ENCODE measurements at regions not wholly inside any gene's neighbourhood (a gene's known extent, or its start where the extent isn't known, plus 50 kb on each side); places are given as distances from the start of the nearest gene placed in this dataset.

DNA sequence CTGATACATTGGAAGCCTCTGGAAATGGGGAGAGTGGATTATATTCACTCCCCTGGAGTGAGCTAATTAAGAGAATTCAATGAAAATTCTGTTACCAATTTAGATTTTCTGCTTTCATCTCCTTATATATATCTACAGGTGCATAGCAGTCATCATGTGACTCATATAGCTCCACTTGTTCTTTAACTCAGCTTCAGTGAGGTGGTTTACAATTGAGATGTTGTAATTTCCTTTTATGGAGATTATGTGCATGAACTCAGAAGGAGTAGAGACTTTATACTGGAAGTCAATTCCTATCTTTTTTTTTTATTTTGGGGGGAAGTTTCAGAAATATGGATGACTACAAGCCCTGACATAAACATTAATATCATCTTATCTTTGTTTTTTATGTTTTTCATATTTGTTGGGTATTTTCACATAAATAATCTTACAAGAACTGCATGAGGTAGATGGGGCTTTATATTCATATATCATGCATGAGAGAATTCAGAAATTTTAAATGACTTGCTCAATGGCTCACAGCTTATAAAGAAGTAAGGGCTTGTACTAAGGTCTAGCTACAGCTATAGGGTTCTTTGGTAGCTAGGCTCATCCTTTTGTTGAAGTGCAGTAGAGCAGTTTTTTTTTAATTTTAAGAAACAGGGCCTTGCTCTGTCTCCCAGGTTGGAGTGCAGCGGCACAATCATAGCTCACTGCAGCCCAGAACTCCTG lies 92.3 kb upstream of the SCAF11 start:
- no peak overlapping the region for H3K27ac ChIP-seq
- no peak for TF ChIP-seq ZFX (IDR thresholded peaks at IDR 0.05)
- TF ChIP-seq, protein P1, sequence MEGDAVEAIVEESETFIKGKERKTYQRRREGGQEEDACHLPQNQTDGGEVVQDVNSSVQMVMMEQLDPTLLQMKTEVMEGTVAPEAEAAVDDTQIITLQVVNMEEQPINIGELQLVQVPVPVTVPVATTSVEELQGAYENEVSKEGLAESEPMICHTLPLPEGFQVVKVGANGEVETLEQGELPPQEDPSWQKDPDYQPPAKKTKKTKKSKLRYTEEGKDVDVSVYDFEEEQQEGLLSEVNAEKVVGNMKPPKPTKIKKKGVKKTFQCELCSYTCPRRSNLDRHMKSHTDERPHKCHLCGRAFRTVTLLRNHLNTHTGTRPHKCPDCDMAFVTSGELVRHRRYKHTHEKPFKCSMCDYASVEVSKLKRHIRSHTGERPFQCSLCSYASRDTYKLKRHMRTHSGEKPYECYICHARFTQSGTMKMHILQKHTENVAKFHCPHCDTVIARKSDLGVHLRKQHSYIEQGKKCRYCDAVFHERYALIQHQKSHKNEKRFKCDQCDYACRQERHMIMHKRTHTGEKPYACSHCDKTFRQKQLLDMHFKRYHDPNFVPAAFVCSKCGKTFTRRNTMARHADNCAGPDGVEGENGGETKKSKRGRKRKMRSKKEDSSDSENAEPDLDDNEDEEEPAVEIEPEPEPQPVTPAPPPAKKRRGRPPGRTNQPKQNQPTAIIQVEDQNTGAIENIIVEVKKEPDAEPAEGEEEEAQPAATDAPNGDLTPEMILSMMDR (conservative IDR thresholded peaks at IDR 0.05): no peak

DNA sequence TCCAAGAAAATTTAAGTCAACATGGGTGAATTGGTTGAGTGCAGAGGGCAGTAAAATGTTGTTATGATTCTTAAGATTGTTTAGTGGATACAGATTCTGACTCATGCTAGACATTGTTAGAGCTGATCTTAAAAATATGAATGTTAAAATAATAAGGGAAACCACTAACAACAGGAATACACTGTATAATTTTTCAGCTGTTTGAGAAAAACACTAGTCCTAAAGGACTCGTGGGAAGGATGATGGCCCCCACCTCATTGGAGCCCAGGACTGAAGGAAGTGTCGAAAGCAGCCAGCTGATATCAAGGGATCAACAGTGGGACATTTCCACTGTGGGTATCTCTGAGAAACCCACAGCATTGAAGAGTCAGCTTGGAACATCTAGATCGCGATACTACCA lies 82.9 kb upstream of the SCAF11 start:
- no peak overlapping the region for H3K27ac ChIP-seq
- no peak for TF ChIP-seq ZFX (IDR thresholded peaks at IDR 0.05)
- TF ChIP-seq, protein P1 (conservative IDR thresholded peaks at IDR 0.05): no peak

DNA sequence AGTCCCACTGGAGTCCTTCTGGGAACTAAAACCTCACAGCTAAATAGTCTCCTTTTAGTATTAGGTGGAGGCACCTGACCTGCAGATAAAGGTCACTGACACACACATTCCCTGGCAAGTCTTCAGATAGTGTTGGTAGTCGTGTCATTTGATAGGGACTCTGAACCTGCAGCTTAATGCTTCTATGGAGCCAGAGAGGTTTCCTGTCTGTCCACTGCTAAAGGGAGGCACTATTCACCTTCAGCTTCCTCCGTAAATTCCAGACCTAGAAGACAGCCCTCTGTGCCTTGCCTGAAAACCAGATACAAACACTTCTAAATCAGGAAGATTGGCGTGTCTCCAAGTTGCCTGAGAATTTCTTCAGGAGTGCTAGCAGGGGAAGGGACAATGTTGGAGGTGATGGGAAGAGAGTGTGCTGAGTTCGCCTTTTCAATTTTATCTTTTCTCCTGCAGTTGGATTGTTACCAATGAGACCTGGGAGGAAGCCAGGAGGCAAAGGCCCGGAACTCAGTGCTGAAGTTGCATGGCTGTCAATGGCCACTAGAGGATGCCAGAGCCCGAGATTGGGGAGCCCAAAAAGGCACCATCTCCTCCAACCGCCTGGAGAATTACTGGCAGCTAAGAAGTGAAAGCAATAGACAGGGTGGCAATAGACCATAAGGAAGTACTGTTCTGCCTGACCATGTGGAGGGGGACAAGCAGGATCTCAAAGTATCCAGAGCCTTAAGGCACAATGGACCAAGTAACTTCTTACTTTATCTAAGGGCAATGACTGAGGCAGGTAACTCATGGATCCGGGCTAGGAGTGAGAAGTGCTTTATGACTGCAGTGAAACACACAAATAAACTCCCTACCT lies 81.6 kb upstream of the SCAF11 start:
- TF ChIP-seq ZFX (IDR thresholded peaks at IDR 0.05): no peak
- TF ChIP-seq, protein P1 (conservative IDR thresholded peaks at IDR 0.05): peak; percentile 100
- H3K27ac ChIP-seq: peak overlapping the region; percentile 7; the same call in 1 of the 2 replicates

DNA sequence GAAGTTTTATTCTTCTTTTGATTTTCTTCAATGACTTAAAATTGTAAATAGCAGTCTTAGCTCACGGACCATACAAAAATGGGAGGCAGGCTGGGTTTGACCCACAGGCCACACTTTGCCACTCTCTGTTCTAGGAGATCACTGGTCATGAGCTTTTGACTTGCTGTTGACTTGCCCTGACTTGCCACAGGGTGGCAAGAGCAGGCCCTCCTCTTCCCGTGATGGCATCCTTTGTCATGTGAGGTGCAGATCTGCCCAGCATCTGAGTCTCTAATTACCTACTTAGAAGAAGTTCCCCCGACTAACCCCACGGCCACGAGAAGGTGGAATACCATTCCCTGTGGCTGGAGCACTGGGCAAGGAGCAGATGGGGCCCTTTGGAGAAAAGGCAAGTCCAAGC lies 81.0 kb upstream of the SCAF11 start:
- peak overlapping the region; percentile 7; the same call in 1 of the 2 replicates for H3K27ac ChIP-seq
- TF ChIP-seq ZFX (IDR thresholded peaks at IDR 0.05): no peak
- TF ChIP-seq, protein P1 (conservative IDR thresholded peaks at IDR 0.05): no peak

DNA sequence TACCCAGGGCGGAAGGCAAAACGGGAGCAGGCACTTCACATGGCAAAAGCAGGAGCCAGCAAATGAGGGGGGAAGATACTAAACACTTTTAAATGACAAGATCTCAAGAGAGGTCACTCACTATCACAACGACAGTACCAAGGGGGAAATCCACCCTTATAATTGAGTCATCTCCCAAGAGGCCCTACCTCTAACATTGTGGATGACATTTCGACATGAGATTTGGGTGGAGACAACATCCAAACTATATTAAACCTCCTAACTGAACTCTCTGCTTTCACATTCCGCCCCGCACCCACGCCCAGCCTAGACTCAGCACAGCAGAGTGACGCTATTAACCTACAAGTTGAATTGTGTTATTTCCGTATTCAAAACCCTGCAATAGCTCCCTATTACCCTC lies 76.7 kb upstream of the SCAF11 start:
- TF ChIP-seq, protein P1 (conservative IDR thresholded peaks at IDR 0.05): no peak
- no peak for TF ChIP-seq ZFX (IDR thresholded peaks at IDR 0.05)
- H3K27ac ChIP-seq: no peak overlapping the region

DNA sequence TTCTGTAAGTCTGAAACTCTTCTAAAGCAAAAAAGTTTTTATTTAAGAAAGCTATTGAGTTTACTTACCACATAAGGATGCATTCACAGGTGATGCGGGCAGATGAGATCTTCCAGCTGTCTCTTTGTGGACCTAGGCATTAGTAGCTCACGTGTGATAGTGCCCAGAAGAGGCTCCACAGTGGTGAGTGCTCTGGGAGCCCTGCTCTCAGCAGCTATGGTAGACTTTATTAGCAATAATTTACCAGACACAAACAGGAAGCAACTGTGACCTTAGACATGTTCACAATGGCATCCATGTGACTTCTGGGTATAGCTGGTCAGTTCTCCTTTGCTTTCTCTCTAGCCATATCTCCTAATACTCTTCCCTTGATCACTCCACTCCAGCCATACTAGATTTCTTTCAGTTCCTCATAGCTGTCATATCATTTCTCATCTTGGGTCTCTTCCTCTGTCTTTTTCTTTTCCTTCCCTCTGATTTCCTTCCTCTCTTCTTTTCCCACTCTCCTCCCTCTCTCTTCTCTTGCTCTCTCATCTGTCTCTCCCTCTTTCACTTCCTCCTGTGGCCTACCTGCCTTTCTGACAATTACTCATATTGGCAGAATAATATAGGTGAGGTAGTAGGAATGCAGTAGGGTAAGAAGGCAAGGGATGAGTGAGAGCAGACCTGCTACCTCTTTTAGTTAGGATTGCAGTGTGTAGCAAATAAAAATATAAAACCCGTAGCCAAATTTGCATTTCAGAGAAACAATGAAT lies 75.2 kb upstream of the SCAF11 start:
- TF ChIP-seq, protein P1 (conservative IDR thresholded peaks at IDR 0.05): no peak
- TF ChIP-seq ZFX (IDR thresholded peaks at IDR 0.05): no peak
- H3K27ac ChIP-seq: no peak overlapping the region

All from C4-2B (cell line).